ENCODE measurements at regions not wholly inside any gene's neighbourhood (a gene's known extent, or its start where the extent isn't known, plus 50 kb on each side); places are given as distances from the start of the nearest gene placed in this dataset.
"Not testable (repeated sequence)": the region's sequence is repeated elsewhere in the genome, so short reads cannot be mapped to it uniquely, and the experiment has no call there.

DNA sequence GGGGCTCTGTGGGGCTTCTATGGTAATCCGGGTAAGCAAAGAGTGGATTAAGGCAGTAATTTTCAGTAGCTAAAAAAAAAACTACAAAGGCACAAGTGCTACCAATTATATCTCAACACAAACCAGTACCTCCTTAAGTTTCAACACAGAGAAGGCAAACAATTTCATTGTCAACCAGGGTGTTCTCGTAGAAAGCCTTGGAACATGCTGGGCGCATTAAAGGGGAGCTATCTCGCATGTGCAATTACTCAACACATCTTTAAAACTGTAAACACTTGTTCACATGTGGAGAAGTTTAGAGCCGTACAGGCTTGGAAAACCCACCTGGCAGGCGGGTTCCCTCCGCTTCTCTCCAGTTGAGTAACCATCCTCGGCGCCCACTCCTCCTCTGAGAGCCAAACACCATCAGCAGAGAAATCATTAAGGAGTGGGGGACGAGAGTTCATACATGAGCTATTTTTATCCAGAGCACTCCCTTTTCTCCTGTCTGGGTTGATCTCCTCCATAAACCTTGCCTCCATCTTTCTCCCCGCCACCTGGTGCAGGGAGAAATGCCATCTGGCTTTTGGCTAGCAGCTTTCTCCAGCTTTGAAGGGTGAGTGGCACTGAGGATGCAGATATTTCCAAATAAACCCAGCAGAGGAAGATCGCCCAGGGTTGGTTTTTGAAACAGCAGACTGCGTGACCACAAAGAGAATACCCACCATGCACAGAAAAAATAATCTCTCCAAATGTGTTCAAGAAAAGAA lies 287.1 kb downstream of the WDR11 start:
- Histone ChIP-seq H3K4me1 (replicated peaks in 1 of 2) (no peaks in the 10 kb centered on the region), H3K9me3 (replicated peaks in 1 of 3) (no peaks in the 10 kb centered on the region), H3K4me3 (no peak overlapping the region), H3K27me3 (no peaks in the 10 kb centered on the region), H3K36me3 (replicated peaks in 1 of 2) (no peaks in the 10 kb centered on the region), H3K27ac (no peak overlapping the region)
- no peak for TF ChIP-seq POLR2A (IDR thresholded peaks at IDR 0.05)
- TF ChIP-seq, protein P1, sequence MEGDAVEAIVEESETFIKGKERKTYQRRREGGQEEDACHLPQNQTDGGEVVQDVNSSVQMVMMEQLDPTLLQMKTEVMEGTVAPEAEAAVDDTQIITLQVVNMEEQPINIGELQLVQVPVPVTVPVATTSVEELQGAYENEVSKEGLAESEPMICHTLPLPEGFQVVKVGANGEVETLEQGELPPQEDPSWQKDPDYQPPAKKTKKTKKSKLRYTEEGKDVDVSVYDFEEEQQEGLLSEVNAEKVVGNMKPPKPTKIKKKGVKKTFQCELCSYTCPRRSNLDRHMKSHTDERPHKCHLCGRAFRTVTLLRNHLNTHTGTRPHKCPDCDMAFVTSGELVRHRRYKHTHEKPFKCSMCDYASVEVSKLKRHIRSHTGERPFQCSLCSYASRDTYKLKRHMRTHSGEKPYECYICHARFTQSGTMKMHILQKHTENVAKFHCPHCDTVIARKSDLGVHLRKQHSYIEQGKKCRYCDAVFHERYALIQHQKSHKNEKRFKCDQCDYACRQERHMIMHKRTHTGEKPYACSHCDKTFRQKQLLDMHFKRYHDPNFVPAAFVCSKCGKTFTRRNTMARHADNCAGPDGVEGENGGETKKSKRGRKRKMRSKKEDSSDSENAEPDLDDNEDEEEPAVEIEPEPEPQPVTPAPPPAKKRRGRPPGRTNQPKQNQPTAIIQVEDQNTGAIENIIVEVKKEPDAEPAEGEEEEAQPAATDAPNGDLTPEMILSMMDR (IDR thresholded peaks at IDR 0.05): no peak
- intact Hi-C loops (cut with DNase I): no loop called here
- DNase-seq: no peak
- WGBS, 4 donors: 78 to 86% (median 82%) methylated on average over 13 of the region's 13 CpGs

DNA sequence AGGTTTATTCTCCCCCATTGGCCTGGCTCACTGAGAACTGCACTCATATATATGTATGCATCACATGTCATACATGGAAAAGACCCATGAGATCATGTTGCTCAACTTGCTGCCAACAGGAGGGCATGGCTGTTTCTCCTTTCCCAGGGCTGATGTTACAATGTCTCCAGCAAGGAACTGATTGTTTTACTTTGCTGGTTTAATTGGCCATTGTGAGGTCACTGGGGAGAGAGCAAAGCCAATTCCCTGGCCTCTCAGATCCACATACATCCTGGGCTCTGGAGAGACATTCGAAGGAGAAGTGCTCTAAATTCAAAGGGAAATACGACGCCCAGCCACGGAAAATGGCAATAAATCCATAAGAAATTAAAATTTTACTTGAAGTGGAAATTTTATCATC lies 287.8 kb downstream of the WDR11 start:
- H3K9me3 ChIP-seq (replicated peaks in 1 of 3): no peaks in the 10 kb centered on the region
- no peak for TF ChIP-seq POLR2A (IDR thresholded peaks at IDR 0.05)
- TF ChIP-seq, protein P1 (IDR thresholded peaks at IDR 0.05): no peak
- H3K4me1 ChIP-seq (replicated peaks in 1 of 2): no peaks in the 10 kb centered on the region
- no peaks in the 10 kb centered on the region for H3K27me3 ChIP-seq
- H3K36me3 ChIP-seq (replicated peaks in 1 of 2): no peaks in the 10 kb centered on the region
- H3K4me3 ChIP-seq: no peak overlapping the region
- no peak for DNase-seq
- WGBS, 4 donors: 85 to 96% (median 88%) methylated on average over 4 of the region's 4 CpGs
- intact Hi-C loops (cut with DNase I): no loop called here
- no peak overlapping the region for H3K27ac ChIP-seq

DNA sequence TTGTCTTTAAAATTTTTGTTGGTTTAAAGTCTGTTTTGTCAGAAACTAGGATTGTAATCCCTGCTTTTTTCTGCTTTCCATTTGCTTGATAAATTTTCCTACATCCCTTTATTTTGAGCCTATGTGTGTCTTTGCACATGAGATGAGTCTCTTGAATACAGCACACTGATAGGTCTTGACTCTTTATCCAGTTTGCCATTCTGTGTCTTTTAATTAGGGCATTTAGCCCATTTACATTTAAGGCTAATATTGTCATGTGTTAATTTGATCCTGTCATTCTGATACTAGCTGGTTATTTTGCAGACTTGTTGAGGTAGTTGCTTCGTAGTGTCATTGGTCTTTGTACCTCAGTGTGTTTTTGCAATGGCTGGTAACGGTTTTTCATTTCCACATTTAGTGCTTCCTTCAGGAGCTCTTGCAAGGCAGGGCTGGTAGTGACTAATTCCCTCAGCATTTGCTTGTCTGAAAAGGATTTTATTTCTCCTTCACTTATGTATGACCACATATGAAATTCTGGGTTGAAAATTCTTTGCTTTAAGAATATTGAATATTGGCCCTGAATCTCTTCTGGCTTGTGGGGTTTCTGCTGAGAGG lies 294.7 kb downstream of the WDR11 start:
- intact Hi-C loops (cut with DNase I); H3K27ac ChIP-seq; H3K9me3 ChIP-seq (replicated peaks in 1 of 3); DNase-seq; H3K36me3 ChIP-seq (replicated peaks in 1 of 2); H3K4me1 ChIP-seq (replicated peaks in 1 of 2); H3K27me3 ChIP-seq; H3K4me3 ChIP-seq: not testable (repeated sequence)
- WGBS, 4 donors: 32 to 45% (median 40%) methylated on average over 2 of the region's 2 CpGs

DNA sequence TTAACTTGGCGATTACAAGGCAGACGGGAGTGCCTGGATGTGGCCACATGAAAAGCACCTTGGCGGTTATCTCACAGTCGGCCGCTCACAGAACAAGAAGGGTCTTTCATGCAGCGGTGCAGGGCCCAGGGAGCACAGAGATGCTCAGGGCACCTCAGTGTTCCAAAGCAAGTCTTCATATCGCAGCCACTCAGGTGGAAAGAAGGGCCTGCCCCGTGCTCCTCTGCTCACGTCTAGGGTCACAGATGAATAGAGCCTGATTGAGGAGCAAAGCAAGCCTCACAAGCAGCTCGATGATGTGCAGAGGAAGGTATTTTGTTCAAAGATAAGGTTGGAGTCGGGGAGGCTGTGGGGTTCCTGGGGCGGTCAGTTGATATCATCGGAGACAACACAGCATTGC lies 297.8 kb downstream of the WDR11 start:
- H3K27me3 ChIP-seq: no peaks in the 10 kb centered on the region
- no peaks in the 10 kb centered on the region for H3K9me3 ChIP-seq (replicated peaks in 1 of 3)
- intact Hi-C loops (cut with DNase I): no loop called here
- no peak for DNase-seq
- no peaks in the 10 kb centered on the region for H3K36me3 ChIP-seq (replicated peaks in 1 of 2)
- H3K27ac ChIP-seq: no peak overlapping the region
- 89 to 91% (median 90%) methylated on average over 13 of the region's 13 CpGs for WGBS, 4 donors
- no peaks in the 10 kb centered on the region for H3K4me1 ChIP-seq (replicated peaks in 1 of 2)
- TF ChIP-seq, protein P1 (IDR thresholded peaks at IDR 0.05): no peak
- TF ChIP-seq POLR2A (IDR thresholded peaks at IDR 0.05): no peak
- no peak overlapping the region for H3K4me3 ChIP-seq

DNA sequence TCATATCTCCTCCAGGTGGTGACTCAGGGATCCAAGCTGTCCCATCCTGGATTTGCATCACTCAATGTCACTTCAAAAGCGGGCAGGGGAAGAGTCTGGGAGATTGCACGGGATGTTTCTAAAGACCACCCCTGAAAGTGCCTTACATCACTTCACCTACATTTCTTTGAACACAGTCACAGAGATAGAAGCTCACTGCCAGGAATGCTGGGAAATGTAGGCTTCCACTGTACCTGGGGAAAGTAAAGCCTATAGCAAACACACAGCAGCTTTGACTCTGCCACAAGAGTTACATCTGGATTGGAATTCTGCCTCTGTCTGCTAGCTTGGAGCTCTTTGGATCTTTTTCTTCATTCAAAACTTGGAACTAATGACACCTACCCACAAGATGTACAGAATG lies 300.9 kb downstream of the WDR11 start:
- Histone ChIP-seq H3K4me3 (no peak overlapping the region), H3K4me1 (replicated peaks in 1 of 2) (no peaks in the 10 kb centered on the region), H3K27me3 (no peaks in the 10 kb centered on the region), H3K27ac (no peak overlapping the region), H3K36me3 (replicated peaks in 1 of 2) (no peaks in the 10 kb centered on the region), H3K9me3 (replicated peaks in 1 of 3) (no peaks in the 10 kb centered on the region)
- WGBS, 4 donors: 82 to 86% (median 83%) methylated on average over 2 of the region's 2 CpGs
- DNase-seq: no peak
- intact Hi-C loops (cut with DNase I): no loop called here
- no peak for TF ChIP-seq POLR2A (IDR thresholded peaks at IDR 0.05)
- TF ChIP-seq, protein P1 (IDR thresholded peaks at IDR 0.05): no peak
